Heart right ventricle (tissue), 16 donors: ENCODE measurements at regions not wholly inside any gene's neighbourhood (a gene's known extent, or its start where the extent isn't known, plus 50 kb on each side); places are given as distances from the start of the nearest gene placed in this dataset.

Source experiments
- ATAC-seq, 8 donors: fragments of 200-7000 bp; cut with Tn5 transposase; one replicate each; pipeline ENCODE4 v1.9.1; 2020; ENCODE audit warnings: mild to moderate bottlenecking in 8 of 8, moderate library complexity in 8 of 8, moderate number of reproducible peaks in 1 of 8
- DNase-seq, 2 donors: peaks; one replicate each; pipeline ENCODE4 v3.0.0-alpha.2; 2020
- H3K27ac ChIP-seq, 10 donors: fragments of 200-600 bp; sonication (generic) in 2 of 10; one replicate each; pipeline versions ENCODE4 v1.5.0 to v1.8.0; 2020 to 2022; ENCODE audit warnings: mild to moderate bottlenecking in 3 of 10
- H3K27me3 ChIP-seq, 7 donors: fragments of 200-600 bp; one replicate each; pipeline ENCODE4 v1.8.0; 2021 to 2022; ENCODE audit warnings: mild to moderate bottlenecking in 2 of 7
- H3K36me3 ChIP-seq, 9 donors: fragments of 200-600 bp; sonication (generic) in 1 of 9; one replicate each; pipeline versions ENCODE4 v1.5.0 to v1.8.0; 2020 to 2022; ENCODE audit warnings: mild to moderate bottlenecking in 2 of 9
- H3K4me1 ChIP-seq, 9 donors: fragments of 200-600 bp; sonication (generic) in 1 of 9; one replicate each; pipeline versions ENCODE4 v1.5.0 to v1.8.0; 2020 to 2022; ENCODE audit warnings: mild to moderate bottlenecking in 4 of 9
- H3K4me3 ChIP-seq, 10 donors: fragments of 200-600 bp; sonication (generic) in 2 of 10; one replicate each; pipeline versions ENCODE4 v1.5.0 to v1.8.0; 2020 to 2022; ENCODE audit warnings: mild to moderate bottlenecking in 7 of 10, moderate library complexity in 2 of 10
- H3K9me3 ChIP-seq, 11 donors: fragments of 200-600 bp in 10 of 11; sonication (generic) in 2 of 11; one replicate each; pipeline versions ENCODE4 v1.5.0 to v1.8.0; 2013 to 2022; ENCODE audit warnings: mild to moderate bottlenecking in 2 of 11, control low read depth in 1 of 11, moderate library complexity in 1 of 11
- CTCF ChIP-seq, 9 donors: fragments of 200-600 bp; sonication (generic) in 2 of 9; IDR thresholded peaks; one replicate each; pipeline versions ENCODE4 v1.5.0 to v1.8.0; 2021 to 2022; ENCODE audit warnings: antibody characterized with exemption in 9 of 9, mild to moderate bottlenecking in 5 of 9, moderate library complexity in 1 of 9
- WGBS, 2 donors: extraction: QIAGEN DNeasy Blood & Tissue Kit; methylation state at CpG; one replicate each; pipeline ENCODE4 v1.1.7; 2013; ENCODE audit warnings: inconsistent platforms in 1 of 2; 5-methylcytosine and 5-hydroxymethylcytosine counted together
- intact Hi-C, 10 donors: fragments of 100-400 bp; cut with DNase I; formaldehyde crosslinking; loops; one replicate each; pipeline versions ENCODE4 v1.11.1 to v1.14.2; 2022
- donor health status: Arrhythmogenic right ventricular cardiomyopathy.
- donor health status: ischemic (EF 13 %, LVEDD 7.1; RV severe dilation, severe dysfunction).
- donor health status: healthy with polysubstance abuse.
- donor health status: DM: no; HTN: yes; CAD: no.
- donor health status: DM: no; HTN: no; CAD: no.
- donor health status: ischemic (EF 25% LVEDD 6.9; RV normal size, moderate dysfunction).
- donor health status: ischemic (EF 25% LVEDD 5.7; RV mildly dilated, moderate dysfunction).
- donor health status: healthy.
- donor health status: DM: yes; HTN: yes; CAD: no.
- donor health status: Ischemic cardiomyopathy.
- donor health status: ischemic (EF 35%, LVEDD 5.7; RV mildly dilated, moderate dysfunction).
- donor health status: nonischemic (EF 11% LVEDD 7.7; RV severe dilation, severe dysfunction).
- donor health status: DM: yes; HTN: yes; CAD: no.
- donor health status: PGD.
- donor health status: ischemic (EF 29% LVEDD 5.4; RV normal size, mild dysfunction).
- donor health status: nonischemic (EF 23%, LVEDD 6.1; RV moderate dilation, normal function).

DNA sequence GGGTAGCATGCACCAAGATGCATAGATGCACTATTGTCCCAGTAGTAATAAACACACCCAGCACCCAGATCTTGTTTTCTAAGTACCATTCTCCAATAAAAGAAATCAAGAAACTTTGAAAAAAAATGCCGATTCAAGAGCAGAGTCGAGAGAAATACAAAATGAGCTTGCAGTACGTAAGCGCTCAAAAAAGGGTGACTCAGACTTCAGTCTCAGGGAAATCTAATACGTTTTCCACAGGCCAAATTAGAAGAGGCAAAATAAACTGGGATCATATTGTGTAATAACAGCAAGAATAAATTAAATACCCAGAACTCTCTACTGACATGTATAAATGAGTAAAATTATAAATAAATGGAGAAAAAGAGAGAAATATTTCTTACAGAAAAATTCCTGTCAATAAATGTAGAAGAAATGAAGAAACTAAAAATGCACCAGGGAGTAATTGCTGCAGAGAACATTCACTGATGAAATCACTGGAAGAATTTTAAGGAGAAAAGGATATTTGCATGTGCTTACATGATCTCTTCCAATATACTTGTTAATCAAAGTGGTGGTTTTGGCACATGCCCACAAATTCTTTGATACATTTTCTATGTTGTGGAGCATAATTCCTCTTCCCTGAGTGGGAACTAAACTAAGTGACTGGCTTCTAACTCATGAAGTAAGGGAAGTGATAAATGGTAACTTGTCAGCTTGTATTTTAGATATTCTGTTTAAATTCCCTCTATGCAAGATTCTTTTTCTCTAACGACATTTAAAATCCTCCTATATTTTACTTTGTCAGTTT is 567.6 kb upstream of the ADAMTS16 start:
- intact Hi-C loops, result no loop called here
- ATAC-seq, result no peak

GRCh38 chr5:4575608-4576007 is 564.5 kb upstream of the ADAMTS16 start:
- no peak for TF ChIP-seq CTCF (IDR thresholded peaks at IDR 0.05)
- intact Hi-C loops, result no loop called here

More for the DNA sequence above, 567.6 kb upstream of the ADAMTS16 start:
- DNase-seq, result no peak
- no peak for TF ChIP-seq CTCF (IDR thresholded peaks at IDR 0.05)
- 87 to 88% methylated on average over 6 of the region's 6 CpGs for WGBS, 2 donors
- no peaks in the 10 kb centered on the region for H3K4me1 ChIP-seq
- no peak overlapping the region for H3K4me3 ChIP-seq
- H3K27me3 ChIP-seq, result no peaks in the 10 kb centered on the region
- no peak overlapping the region for H3K27ac ChIP-seq
- no peaks in the 10 kb centered on the region for H3K36me3 ChIP-seq
- H3K9me3 ChIP-seq, result peaks cover 0 to 15% (median 0%) of the 10 kb centered on the region in 11 donors

DNA sequence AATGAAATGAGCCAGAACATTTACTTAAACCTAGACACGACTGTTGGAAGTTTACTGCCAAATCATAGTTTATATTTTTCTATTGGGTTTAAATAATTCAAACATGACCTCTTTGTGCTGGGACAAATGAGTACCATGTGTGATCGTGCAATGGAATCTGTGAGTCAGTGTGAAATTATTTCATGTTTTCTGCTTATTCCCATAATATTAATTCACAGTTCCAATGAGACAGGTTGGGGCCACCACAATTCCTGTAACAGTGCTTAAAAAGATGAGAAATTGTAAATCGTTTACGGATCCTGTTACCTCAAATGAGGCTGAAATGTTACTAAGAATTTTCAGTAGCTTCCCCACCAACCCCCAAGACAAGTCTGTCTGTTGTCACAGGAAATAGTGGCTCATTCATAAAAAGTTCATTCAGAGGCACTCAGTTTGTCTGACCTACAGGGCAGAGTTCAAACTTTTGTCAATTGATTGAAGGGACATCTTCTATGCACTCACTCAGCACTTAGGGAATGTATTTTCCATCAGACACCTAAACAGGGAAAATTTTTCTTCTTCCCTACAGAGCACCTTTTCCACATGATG is 563.9 kb upstream of the ADAMTS16 start:
- no peak overlapping the region for H3K27ac ChIP-seq
- H3K4me1 ChIP-seq, result no peaks in the 10 kb centered on the region
- no peaks in the 10 kb centered on the region for H3K36me3 ChIP-seq
- 57 to 59% methylated on average over 4 of the region's 4 CpGs for WGBS, 2 donors
- ATAC-seq (no peak), DNase-seq (no peak)
- no peak for TF ChIP-seq CTCF (IDR thresholded peaks at IDR 0.05)
- intact Hi-C loops, result no loop called here
- H3K9me3 ChIP-seq, result peaks cover 0 to 11% (median 0%) of the 10 kb centered on the region in 11 donors
- no peak overlapping the region for H3K4me3 ChIP-seq
- peaks cover 0 to 6% (median 0%) of the 10 kb centered on the region in 7 donors for H3K27me3 ChIP-seq

More at GRCh38 chr5:4575608-4576007, 564.5 kb upstream of the ADAMTS16 start:
- ATAC-seq (no peak), DNase-seq (no peak)
- Histone ChIP-seq H3K27ac (no peak overlapping the region), H3K9me3 (peaks cover 0 to 11% (median 0%) of the 10 kb centered on the region in 11 donors), H3K4me3 (no peak overlapping the region), H3K27me3 (peaks cover 0 to 6% (median 0%) of the 10 kb centered on the region in 7 donors), H3K36me3 (no peaks in the 10 kb centered on the region), H3K4me1 (no peaks in the 10 kb centered on the region)
- 53 to 56% methylated on average over 4 of the region's 4 CpGs for WGBS, 2 donors

DNA sequence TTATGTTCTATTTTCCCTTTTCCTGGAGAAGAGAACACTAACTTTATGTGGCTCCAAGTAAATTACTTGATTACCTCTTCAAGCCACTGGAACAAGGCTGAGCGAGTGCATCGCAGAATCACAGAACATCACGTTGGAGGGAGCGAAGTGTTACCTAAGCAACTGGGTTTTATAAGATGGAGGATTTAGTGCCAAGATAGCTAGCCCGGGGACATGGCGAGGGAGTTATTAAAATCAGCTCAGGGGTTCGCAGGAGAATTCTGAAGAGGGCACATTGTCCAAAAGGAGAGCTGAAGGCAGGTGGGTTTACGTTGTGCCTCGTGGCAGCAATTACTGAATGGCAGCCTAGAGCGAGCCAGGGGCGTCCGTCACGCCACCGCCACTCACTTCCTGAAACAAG is 563.2 kb upstream of the ADAMTS16 start:
- H3K9me3 ChIP-seq, result peaks cover 0 to 11% (median 0%) of the 10 kb centered on the region in 11 donors
- intact Hi-C loops, result no loop called here
- DNase-seq, result no peak
- H3K36me3 ChIP-seq, result no peaks in the 10 kb centered on the region
- ATAC-seq, result no peak
- WGBS, 2 donors, result 88 to 89% methylated on average over 14 of the region's 14 CpGs
- peaks cover 0 to 6% (median 0%) of the 10 kb centered on the region in 7 donors for H3K27me3 ChIP-seq
- H3K4me3 ChIP-seq, result no peak overlapping the region
- TF ChIP-seq CTCF (IDR thresholded peaks at IDR 0.05), result no peak
- H3K27ac ChIP-seq, result no peak overlapping the region
- H3K4me1 ChIP-seq, result no peaks in the 10 kb centered on the region
